C4-2B (cell line): ENCODE measurements at regions not wholly inside any gene's neighbourhood (a gene's known extent, or its start where the extent isn't known, plus 50 kb on each side); places are given as distances from the start of the nearest gene placed in this dataset.

Experiments
- H3K27ac ChIP-seq: fragments of 450-650 bp; 2 replicates; pipeline ENCODE4 v1.5.1; 2017
- ZFX ChIP-seq: fragments of 450-650 bp; IDR thresholded peaks from 2 replicates; pipeline ENCODE4 v1.6.1; 2017
- TF ChIP-seq, protein P1 (sequence below): fragments of 450-650 bp; conservative IDR thresholded peaks from 2 replicates; pipeline ENCODE4 v1.5.1; 2017; ENCODE audit warnings: mild to moderate bottlenecking

DNA sequence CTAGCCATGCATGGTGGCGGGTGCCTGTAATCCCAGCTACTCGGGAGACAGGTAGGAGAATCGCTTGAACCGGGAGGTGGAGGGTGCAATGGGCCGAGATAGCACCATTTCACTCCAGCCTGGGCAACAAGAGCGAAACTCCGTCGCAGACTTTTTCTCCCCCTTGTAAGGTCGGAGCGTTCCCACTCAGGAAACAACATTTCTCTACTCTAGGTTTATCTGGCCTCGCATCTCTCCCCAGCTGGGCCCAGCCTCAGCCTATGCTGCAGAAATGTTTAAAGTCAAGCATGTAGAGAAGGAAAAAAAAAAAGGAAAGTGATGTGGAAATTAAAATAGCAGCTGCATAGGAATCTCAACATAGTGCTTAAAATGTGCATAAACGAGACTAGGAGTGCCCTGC, 172.3 kb downstream of the TRIM27 start:
- peak overlapping the region; percentile 63 for H3K27ac ChIP-seq
- no peak for TF ChIP-seq ZFX
- TF ChIP-seq, protein P1, sequence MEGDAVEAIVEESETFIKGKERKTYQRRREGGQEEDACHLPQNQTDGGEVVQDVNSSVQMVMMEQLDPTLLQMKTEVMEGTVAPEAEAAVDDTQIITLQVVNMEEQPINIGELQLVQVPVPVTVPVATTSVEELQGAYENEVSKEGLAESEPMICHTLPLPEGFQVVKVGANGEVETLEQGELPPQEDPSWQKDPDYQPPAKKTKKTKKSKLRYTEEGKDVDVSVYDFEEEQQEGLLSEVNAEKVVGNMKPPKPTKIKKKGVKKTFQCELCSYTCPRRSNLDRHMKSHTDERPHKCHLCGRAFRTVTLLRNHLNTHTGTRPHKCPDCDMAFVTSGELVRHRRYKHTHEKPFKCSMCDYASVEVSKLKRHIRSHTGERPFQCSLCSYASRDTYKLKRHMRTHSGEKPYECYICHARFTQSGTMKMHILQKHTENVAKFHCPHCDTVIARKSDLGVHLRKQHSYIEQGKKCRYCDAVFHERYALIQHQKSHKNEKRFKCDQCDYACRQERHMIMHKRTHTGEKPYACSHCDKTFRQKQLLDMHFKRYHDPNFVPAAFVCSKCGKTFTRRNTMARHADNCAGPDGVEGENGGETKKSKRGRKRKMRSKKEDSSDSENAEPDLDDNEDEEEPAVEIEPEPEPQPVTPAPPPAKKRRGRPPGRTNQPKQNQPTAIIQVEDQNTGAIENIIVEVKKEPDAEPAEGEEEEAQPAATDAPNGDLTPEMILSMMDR = no peak

DNA sequence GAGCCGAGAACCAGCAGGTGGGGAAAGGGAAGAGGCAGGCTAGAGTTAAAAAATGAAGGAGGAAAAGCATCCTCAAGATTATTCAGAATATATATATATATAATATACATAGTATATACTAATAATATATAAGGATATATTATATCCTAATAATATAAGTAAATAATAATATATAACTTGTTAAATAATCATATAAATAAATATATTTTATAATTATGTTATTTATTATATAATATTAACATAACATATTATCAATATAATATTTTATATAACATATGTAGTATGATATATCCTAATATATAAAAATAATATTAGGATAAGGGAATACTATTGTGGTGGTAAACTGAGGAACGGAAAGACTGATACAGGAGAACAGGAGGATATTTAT, 171.8 kb downstream of the TRIM27 start:
- peak overlapping the region; percentile 33; the same call in 1 of the 2 replicates for H3K27ac ChIP-seq
- no peak for TF ChIP-seq ZFX
- TF ChIP-seq, protein P1 = no peak

DNA sequence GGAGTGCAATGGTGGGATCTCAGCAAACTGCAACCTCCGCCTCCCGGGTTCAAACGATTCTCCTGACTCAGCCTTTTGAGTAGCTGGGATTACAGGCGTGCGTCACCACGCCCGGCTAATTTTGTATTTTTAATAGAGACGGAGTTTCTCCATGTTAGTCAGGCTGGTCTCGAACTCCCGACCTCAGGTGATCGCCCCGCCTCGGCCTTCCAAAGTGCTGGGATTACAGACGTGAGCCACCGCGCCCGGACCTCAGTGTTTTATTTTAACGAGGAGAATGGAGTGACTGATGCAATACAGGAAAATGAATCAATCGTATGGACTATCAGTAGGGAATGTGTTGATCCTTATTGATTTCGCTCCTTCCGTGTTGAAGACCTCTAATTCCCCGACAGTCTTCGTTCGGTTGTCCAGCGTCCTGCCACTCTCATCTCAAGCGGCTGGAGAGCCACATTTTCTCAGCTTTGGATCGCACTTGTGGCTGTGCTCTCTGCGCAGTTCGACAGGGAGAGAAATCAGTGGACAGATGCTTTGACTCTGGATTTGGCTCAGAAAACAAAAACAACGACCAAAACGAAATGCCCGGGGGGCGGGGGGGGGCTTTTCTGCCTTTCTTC, 166.2 kb downstream of the TRIM27 start:
- TF ChIP-seq ZFX = no peak
- TF ChIP-seq, protein P1 = no peak

DNA sequence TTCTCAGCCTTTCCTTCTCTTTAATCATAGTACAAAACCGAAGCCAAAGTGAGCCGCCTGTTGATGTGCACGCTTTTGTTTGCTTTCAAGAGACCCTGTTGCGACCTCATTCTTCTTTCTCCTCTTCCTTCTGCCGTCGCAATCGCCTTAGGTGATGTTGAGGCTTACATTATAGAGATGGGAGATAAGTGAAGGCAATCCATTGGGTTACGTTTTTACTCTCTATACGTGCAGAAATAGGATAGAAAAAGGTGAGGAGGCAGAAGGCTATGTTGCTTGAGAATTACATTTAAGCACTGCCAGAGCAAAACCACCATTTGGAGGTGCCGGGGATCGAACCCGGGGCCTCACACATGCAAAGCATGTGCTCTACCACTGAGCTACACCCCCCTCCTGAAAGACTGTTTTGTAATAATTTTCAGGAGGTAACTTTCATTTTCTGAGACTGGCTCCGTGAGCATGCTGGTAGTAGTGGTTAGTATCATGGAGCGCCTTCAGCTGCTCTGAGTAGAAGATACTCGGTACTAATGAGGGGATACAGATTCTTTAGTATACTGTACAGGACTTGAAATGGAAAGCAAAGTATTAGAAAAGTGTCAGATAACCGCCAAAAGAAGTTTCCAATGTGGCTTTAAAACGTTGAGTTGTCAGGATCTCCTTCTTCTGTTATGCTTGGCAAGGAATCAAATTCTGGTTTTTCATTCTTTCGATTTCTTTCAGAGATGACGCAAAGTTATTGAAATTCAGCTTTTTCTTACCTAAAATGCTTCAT, 165.6 kb downstream of the TRIM27 start:
- TF ChIP-seq, protein P1 = no peak
- no peak for TF ChIP-seq ZFX
- no peak overlapping the region for H3K27ac ChIP-seq

More for the DNA sequence above, 166.2 kb downstream of the TRIM27 start:
- no peak overlapping the region for H3K27ac ChIP-seq

DNA sequence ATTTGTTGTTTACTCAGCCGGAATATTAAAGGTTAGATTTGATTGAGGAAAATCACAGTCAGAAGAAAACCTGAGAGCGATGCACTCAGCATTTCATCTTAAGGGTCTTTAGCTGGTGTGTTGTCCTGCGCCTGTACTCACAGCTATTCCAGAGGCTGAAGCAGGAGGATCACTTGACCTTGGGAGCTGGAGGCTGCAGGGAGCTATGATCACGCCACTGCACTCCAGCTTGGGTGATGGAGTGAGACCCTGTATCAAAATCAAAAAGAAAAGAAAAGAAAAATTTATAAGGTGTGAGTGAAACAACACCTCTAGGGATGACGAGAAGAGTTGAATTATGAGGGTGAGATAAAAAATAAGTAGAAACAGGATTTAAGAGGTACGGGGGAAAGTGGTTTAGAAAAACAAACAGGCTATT, 165.0 kb downstream of the TRIM27 start:
- no peak overlapping the region for H3K27ac ChIP-seq

DNA sequence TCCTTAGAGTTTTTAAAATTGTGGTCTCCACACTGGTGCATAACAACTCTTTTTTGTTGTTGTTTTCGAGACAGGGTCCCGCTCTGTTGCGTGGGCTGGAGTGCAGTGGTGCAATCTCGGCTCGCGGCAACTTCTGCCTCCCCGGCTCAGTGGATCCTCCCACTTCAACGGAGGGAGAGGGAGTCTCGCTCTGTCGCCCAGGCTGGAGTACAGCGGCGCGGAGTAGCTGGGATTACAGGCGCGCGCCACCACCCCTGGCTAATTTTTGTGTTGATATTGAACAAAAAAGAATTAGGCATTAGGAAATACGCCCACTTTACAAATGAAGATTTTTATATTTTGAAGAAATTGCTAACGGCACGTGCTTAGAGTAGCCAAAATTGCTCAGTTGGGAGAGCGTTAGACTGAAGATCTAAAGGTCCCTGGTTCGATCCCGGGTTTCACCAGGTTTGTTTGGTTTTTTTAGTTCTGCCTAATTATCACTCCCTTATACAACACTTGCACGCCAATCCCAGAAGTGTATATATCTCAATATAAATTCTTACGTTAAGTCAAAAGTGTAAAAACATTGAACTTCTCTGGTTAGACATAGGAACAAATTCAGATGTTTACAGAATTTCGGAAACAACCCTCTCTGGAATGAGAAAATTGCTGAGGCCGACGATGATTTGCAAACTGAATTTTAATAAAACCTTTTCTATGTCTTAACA, 159.6 kb downstream of the TRIM27 start:
- no peak overlapping the region for H3K27ac ChIP-seq
- no peak for TF ChIP-seq ZFX
- TF ChIP-seq, protein P1 = no peak

More for the DNA sequence above, 165.0 kb downstream of the TRIM27 start:
- TF ChIP-seq, protein P1 = no peak
- TF ChIP-seq ZFX = no peak
